ENCODE measurements at regions not wholly inside any gene's neighbourhood (a gene's known extent, or its start where the extent isn't known, plus 50 kb on each side); places are given as distances from the start of the nearest gene placed in this dataset.

GRCh38 chr9:118271331-118271730 lies 567.1 kb downstream of the TLR4 start:
- no peaks in the 10 kb centered on the region for H4K20me1 ChIP-seq (ENCODE audit: control insufficient read depth, extremely low read depth, insufficient read depth, low read length)
- TF ChIP-seq CTCF (conservative IDR thresholded peaks at IDR 0.05 in 1 of 2, IDR thresholded peaks at IDR 0.05 in 1 of 2; ENCODE audit: low read depth in 1 of 2, low read length in 2 of 2) (no peak), EZH2 (IDR thresholded peaks at IDR 0.05; ENCODE audit: low read length, missing control alignments) (no peak)
- no peak overlapping the region for H3K9ac ChIP-seq (ENCODE audit: insufficient read depth, low read length)
- no peak overlapping the region for H2AFZ ChIP-seq (ENCODE audit: low read length)
- H3K36me3 ChIP-seq (ENCODE audit: control insufficient read depth, insufficient read depth, low read length): no peaks in the 10 kb centered on the region
- no peak overlapping the region for H3K4me2 ChIP-seq (ENCODE audit: extremely low read depth, insufficient read depth, low read length)
- H3K79me2 ChIP-seq (ENCODE audit: control insufficient read depth, insufficient read depth, low read length): no peaks in the 10 kb centered on the region
- no peaks in the 10 kb centered on the region for H3K9me3 ChIP-seq (ENCODE audit: control insufficient read depth, insufficient read depth, low read depth, low read length)
- peak in 1 of 2 donors; percentile 47 for DNase-seq (ENCODE audit: low read depth in 2 of 2)
- no peak overlapping the region for H3K4me3 ChIP-seq (replicated peaks in 1 of 4; ENCODE audit: control extremely low read depth in 1 of 4, insufficient read depth in 1 of 4, low read depth in 3 of 4, low read length in 4 of 4)
- no peaks in the 10 kb centered on the region for H3K27me3 ChIP-seq (ENCODE audit: control insufficient read depth, insufficient read depth, low read length)
- H3K27ac ChIP-seq (ENCODE audit: insufficient read depth, low read length): no peak overlapping the region
- no peaks in the 10 kb centered on the region for H3K4me1 ChIP-seq (ENCODE audit: control insufficient read depth, extremely low read depth, insufficient read depth, low read length)

GRCh38 chr9:118271936-118272335 lies 567.7 kb downstream of the TLR4 start:
- Histone ChIP-seq H3K36me3 (ENCODE audit: control insufficient read depth, insufficient read depth, low read length) (no peaks in the 10 kb centered on the region), H3K27ac (ENCODE audit: insufficient read depth, low read length) (no peak overlapping the region), H3K4me1 (ENCODE audit: control insufficient read depth, extremely low read depth, insufficient read depth, low read length) (no peaks in the 10 kb centered on the region), H3K79me2 (ENCODE audit: control insufficient read depth, insufficient read depth, low read length) (no peaks in the 10 kb centered on the region), H4K20me1 (ENCODE audit: control insufficient read depth, extremely low read depth, insufficient read depth, low read length) (no peaks in the 10 kb centered on the region), H3K9ac (ENCODE audit: insufficient read depth, low read length) (no peak overlapping the region), H3K4me3 (replicated peaks in 1 of 4; ENCODE audit: control extremely low read depth in 1 of 4, insufficient read depth in 1 of 4, low read depth in 3 of 4, low read length in 4 of 4) (no peak overlapping the region), H2AFZ (ENCODE audit: low read length) (no peak overlapping the region), H3K9me3 (ENCODE audit: control insufficient read depth, insufficient read depth, low read depth, low read length) (no peaks in the 10 kb centered on the region), H3K27me3 (ENCODE audit: control insufficient read depth, insufficient read depth, low read length) (no peaks in the 10 kb centered on the region), H3K4me2 (ENCODE audit: extremely low read depth, insufficient read depth, low read length) (no peak overlapping the region)
- peak in 1 of 2 donors; percentile 29 for DNase-seq (ENCODE audit: low read depth in 2 of 2)
- no peak for TF ChIP-seq CTCF (conservative IDR thresholded peaks at IDR 0.05 in 1 of 2, IDR thresholded peaks at IDR 0.05 in 1 of 2; ENCODE audit: low read depth in 1 of 2, low read length in 2 of 2)
- TF ChIP-seq EZH2 (IDR thresholded peaks at IDR 0.05; ENCODE audit: low read length, missing control alignments): no peak

DNA sequence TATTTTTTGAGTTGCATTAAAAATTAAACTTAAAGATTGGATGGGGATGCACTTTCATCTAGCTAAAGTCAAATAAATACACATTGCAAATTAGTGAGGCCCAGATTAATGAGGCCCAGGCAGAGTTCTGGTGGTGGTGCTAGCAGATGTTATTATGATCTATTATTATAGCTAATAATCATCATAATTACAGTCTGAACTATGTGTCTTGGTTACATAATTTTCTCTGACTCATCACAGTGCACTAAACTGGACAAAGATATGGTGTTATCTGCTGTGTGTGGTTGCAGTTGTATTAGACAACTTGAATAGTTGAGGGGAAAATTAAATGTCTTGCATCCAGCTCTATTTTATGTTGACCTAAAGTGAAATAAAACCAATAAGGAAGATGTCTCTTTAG lies 568.8 kb downstream of the TLR4 start:
- Histone ChIP-seq H3K9me3 (ENCODE audit: control insufficient read depth, insufficient read depth, low read depth, low read length) (no peaks in the 10 kb centered on the region), H3K27ac (ENCODE audit: insufficient read depth, low read length) (no peak overlapping the region), H4K20me1 (ENCODE audit: control insufficient read depth, extremely low read depth, insufficient read depth, low read length) (no peaks in the 10 kb centered on the region), H3K4me3 (replicated peaks in 1 of 4; ENCODE audit: control extremely low read depth in 1 of 4, insufficient read depth in 1 of 4, low read depth in 3 of 4, low read length in 4 of 4) (no peak overlapping the region), H3K36me3 (ENCODE audit: control insufficient read depth, insufficient read depth, low read length) (no peaks in the 10 kb centered on the region), H3K4me2 (ENCODE audit: extremely low read depth, insufficient read depth, low read length) (no peak overlapping the region), H3K4me1 (ENCODE audit: control insufficient read depth, extremely low read depth, insufficient read depth, low read length) (no peaks in the 10 kb centered on the region), H3K27me3 (ENCODE audit: control insufficient read depth, insufficient read depth, low read length) (no peaks in the 10 kb centered on the region), H3K9ac (ENCODE audit: insufficient read depth, low read length) (no peak overlapping the region), H3K79me2 (ENCODE audit: control insufficient read depth, insufficient read depth, low read length) (no peaks in the 10 kb centered on the region), H2AFZ (ENCODE audit: low read length) (no peak overlapping the region)
- peak in 1 of 2 donors; percentile 16 for DNase-seq (ENCODE audit: low read depth in 2 of 2)
- no peak for TF ChIP-seq CTCF (conservative IDR thresholded peaks at IDR 0.05 in 1 of 2, IDR thresholded peaks at IDR 0.05 in 1 of 2; ENCODE audit: low read depth in 1 of 2, low read length in 2 of 2)
